ENCODE measurements at regions not wholly inside any gene's neighbourhood (a gene's known extent, or its start where the extent isn't known, plus 50 kb on each side); places are given as distances from the start of the nearest gene placed in this dataset.

DNA sequence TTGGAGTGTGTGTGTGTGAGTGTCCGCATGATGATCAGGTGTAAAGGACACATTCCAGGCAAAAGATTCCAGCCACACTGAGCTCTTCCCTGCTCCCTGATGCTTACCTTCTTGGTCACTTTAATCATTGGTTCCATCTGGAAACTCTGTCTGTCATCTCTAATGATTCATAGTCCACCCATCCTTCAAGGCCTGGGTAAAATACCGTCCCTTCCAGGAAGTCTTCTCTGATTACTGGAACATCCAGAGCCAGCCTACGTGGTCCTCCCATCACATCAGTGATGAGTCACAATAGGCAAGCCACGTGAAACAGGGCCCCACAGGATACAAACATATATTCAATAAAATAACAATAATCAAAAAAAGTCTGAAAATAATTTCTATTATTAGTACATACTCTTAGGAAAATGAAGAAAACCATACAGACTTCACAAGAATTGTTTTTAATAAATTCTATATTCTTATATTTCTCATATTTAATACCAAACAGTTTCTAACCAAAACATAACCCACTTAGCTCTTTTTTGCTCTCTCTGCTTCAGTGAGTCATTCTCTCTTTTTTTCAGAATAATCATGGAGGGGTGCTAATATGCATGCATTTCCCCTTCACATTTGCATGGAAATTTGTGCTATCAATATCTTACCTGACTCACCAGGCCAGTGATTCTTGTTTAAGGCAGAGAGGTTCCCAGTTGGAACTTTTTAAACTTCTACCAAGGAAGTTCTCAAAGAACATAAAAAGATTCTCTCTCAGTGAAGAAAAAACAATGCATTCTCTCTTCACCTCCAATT is 263.2 kb downstream of the TOX3 start:
- intact Hi-C loops (cut with micrococcal nuclease; ENCODE audit: unreplicated experiment), result no loop called here
- Histone ChIP-seq H3K9me3 (ENCODE audit: low read length) (no peaks in the 10 kb centered on the region), H3K27me3 (ENCODE audit: control insufficient read depth in 1 of 2, insufficient read depth in 2 of 2, low read length in 2 of 2) (no peaks in the 10 kb centered on the region), H3K27ac (ENCODE audit: extremely low read length, insufficient read depth, low read length) (no peak overlapping the region), H2AFZ (ENCODE audit: low read length) (no peak overlapping the region), H3K9ac (ENCODE audit: insufficient read depth, low read depth, low read length) (no peak overlapping the region), H3K79me2 (ENCODE audit: insufficient read depth, low read length) (no peaks in the 10 kb centered on the region), H3K4me2 (ENCODE audit: low read depth, low read length) (no peak overlapping the region), H3K4me3 (replicated peaks in 1 of 3; ENCODE audit: insufficient read depth in 1 of 3, low read depth in 2 of 3, low read length in 3 of 3) (no peak overlapping the region), H3K36me3 (replicated peaks in 1 of 2; ENCODE audit: control insufficient read depth in 1 of 2, insufficient read depth in 2 of 2, low read length in 2 of 2) (no peaks in the 10 kb centered on the region), H4K20me1 (ENCODE audit: insufficient read depth, low read length) (no peaks in the 10 kb centered on the region), H3K4me1 (ENCODE audit: insufficient read depth, low read length) (no peaks in the 10 kb centered on the region)
- WGBS (ENCODE audit: low lambda C conversion rate), result 11% methylated on average over 4 of the region's 4 CpGs
- TF ChIP-seq ZNF766 (CRISPR knock-in tag; IDR thresholded peaks at IDR 0.05; ENCODE audit: borderline replicate concordance), result no peak
- TF ChIP-seq CREB1 (IDR thresholded peaks at IDR 0.05), result 0 out of 2 replicates have a peak, but pooled peaks have one; percentile 21
- TF ChIP-seq CREB1 (CRISPR knock-in tag; IDR thresholded peaks at IDR 0.05), result no peak
- TF ChIP-seq, protein P1, sequence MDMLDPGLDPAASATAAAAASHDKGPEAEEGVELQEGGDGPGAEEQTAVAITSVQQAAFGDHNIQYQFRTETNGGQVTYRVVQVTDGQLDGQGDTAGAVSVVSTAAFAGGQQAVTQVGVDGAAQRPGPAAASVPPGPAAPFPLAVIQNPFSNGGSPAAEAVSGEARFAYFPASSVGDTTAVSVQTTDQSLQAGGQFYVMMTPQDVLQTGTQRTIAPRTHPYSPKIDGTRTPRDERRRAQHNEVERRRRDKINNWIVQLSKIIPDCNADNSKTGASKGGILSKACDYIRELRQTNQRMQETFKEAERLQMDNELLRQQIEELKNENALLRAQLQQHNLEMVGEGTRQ (IDR thresholded peaks at IDR 0.05; ENCODE audit: low read depth, low read length), result no peak
- TF ChIP-seq, protein P1 (CRISPR knock-in tag; IDR thresholded peaks at IDR 0.05; ENCODE audit: borderline replicate concordance), result no peak
- ChIA-PET POLR2A (no interaction called here), CTCF (ENCODE audit: low intra/inter-chr PET ratio, low total read pairs) (no interaction called here)
- ATAC-seq, result no peak
- no peak for DNase-seq (ENCODE audit: low spot score)
- no peak for FAIRE-seq
- BruUV-seq (replicated peaks), result no TSS peak
- in situ Hi-C loops (cut with HindIII; ENCODE audit: extremely low pct_ligation_motif_present, low pct_unique_long_range_greater_than_20kb), result no loop called here

DNA sequence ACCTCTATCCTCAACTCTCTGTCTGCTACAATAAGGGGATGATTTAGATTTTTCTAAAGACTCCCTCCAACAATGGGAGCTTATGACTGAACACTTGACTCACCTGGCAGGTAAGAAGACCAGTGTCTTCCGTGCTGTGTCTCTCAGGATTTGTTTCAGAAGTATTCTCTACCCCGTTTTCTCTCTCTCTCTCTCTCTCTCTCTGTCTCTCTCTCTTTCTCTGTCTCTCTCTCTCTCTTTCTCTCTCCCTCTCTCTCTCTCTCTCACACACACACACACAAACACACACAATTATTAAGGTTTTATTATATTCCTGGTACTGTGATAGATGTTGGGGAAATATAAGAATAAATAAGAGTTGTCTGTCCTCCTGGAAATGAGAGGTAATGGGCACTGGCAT is 263.9 kb downstream of the TOX3 start:
- Histone ChIP-seq H3K4me1 (ENCODE audit: insufficient read depth, low read length) (no peaks in the 10 kb centered on the region), H4K20me1 (ENCODE audit: insufficient read depth, low read length) (no peaks in the 10 kb centered on the region), H3K4me2 (ENCODE audit: low read depth, low read length) (no peak overlapping the region), H3K27me3 (ENCODE audit: control insufficient read depth in 1 of 2, insufficient read depth in 2 of 2, low read length in 2 of 2) (no peaks in the 10 kb centered on the region), H2AFZ (ENCODE audit: low read length) (no peak overlapping the region), H3K27ac (ENCODE audit: extremely low read length, insufficient read depth, low read length) (no peak overlapping the region), H3K79me2 (ENCODE audit: insufficient read depth, low read length) (no peaks in the 10 kb centered on the region), H3K9me3 (ENCODE audit: low read length) (no peaks in the 10 kb centered on the region), H3K36me3 (replicated peaks in 1 of 2; ENCODE audit: control insufficient read depth in 1 of 2, insufficient read depth in 2 of 2, low read length in 2 of 2) (no peaks in the 10 kb centered on the region), H3K4me3 (replicated peaks in 1 of 3; ENCODE audit: insufficient read depth in 1 of 3, low read depth in 2 of 3, low read length in 3 of 3) (no peak overlapping the region), H3K9ac (ENCODE audit: insufficient read depth, low read depth, low read length) (no peak overlapping the region)
- DNase-seq (ENCODE audit: low spot score), result no peak
- FAIRE-seq, result no peak
- no peak for TF ChIP-seq MIER3 (CRISPR knock-in tag; IDR thresholded peaks at IDR 0.05; ENCODE audit: borderline replicate concordance)
- no peak for TF ChIP-seq NCOA1 (CRISPR knock-in tag; IDR thresholded peaks at IDR 0.05)
- no peak for TF ChIP-seq EP300 (IDR thresholded peaks at IDR 0.05; ENCODE audit: low read depth in 2 of 2, low read length in 2 of 2)
- TF ChIP-seq EP300 (CRISPR knock-in tag; IDR thresholded peaks at IDR 0.05; ENCODE audit: borderline replicate concordance), result no peak
- TF ChIP-seq ISL2 (CRISPR knock-in tag; IDR thresholded peaks at IDR 0.05), result no peak
- no peak for TF ChIP-seq ASH2L (IDR thresholded peaks at IDR 0.05; ENCODE audit: insufficient read length, low read depth, low read length)
- TF ChIP-seq ZNF224 (CRISPR knock-in tag; IDR thresholded peaks at IDR 0.05), result no peak
- TF ChIP-seq CC2D1A (CRISPR knock-in tag; IDR thresholded peaks at IDR 0.05), result no peak
- TF ChIP-seq, protein P2, sequence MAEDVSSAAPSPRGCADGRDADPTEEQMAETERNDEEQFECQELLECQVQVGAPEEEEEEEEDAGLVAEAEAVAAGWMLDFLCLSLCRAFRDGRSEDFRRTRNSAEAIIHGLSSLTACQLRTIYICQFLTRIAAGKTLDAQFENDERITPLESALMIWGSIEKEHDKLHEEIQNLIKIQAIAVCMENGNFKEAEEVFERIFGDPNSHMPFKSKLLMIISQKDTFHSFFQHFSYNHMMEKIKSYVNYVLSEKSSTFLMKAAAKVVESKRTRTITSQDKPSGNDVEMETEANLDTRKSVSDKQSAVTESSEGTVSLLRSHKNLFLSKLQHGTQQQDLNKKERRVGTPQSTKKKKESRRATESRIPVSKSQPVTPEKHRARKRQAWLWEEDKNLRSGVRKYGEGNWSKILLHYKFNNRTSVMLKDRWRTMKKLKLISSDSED (CRISPR knock-in tag; IDR thresholded peaks at IDR 0.05), result no peak
- ATAC-seq, result no peak
- in situ Hi-C loops (cut with HindIII; ENCODE audit: extremely low pct_ligation_motif_present, low pct_unique_long_range_greater_than_20kb) (no loop called here), intact Hi-C loops (cut with micrococcal nuclease; ENCODE audit: unreplicated experiment) (no loop called here)
- ChIA-PET POLR2A (no interaction called here), CTCF (ENCODE audit: low intra/inter-chr PET ratio, low total read pairs) (no interaction called here)
- no TSS peak for BruUV-seq (replicated peaks)
- 4% methylated on average over 2 of the region's 2 CpGs for WGBS (ENCODE audit: low lambda C conversion rate)
